ENCODE measurements at regions not wholly inside any gene's neighbourhood (a gene's known extent, or its start where the extent isn't known, plus 50 kb on each side); places are given as distances from the start of the nearest gene placed in this dataset.

GRCh38 chr14:66237741-66238140, 248.4 kb upstream of the CCDC196 start:
- 73% methylated on average over 4 of the region's 4 CpGs for WGBS
- intact Hi-C loops (cut with DNase I): no loop called here
- no peak for TF ChIP-seq CTCF (IDR thresholded peaks at IDR 0.05)
- Histone ChIP-seq H3K4me1 (replicated peaks) (no peaks in the 10 kb centered on the region), H3K9me3 (no peaks in the 10 kb centered on the region), H3K27me3 (replicated peaks; ENCODE audit: insufficient read depth) (no peaks in the 10 kb centered on the region), H3K27ac (no peak overlapping the region), H3K36me3 (no peaks in the 10 kb centered on the region), H3K4me3 (no peak overlapping the region)
- DNase-seq (ENCODE audit: low spot score): no peak

- no peak for TF ChIP-seq POLR2AphosphoS5 (IDR thresholded peaks at IDR 0.05)
- H3K36me3 ChIP-seq: no peaks in the 10 kb centered on the region
Observed at GRCh38 chr14:66238969-66239368, 247.2 kb upstream of the CCDC196 start.

GRCh38 chr14:66239589-66239988, 246.6 kb upstream of the CCDC196 start:
- Histone ChIP-seq H3K9me3 (no peaks in the 10 kb centered on the region), H3K4me3 (no peak overlapping the region), H3K27ac (no peak overlapping the region), H3K36me3 (no peaks in the 10 kb centered on the region), H3K27me3 (replicated peaks; ENCODE audit: insufficient read depth) (no peaks in the 10 kb centered on the region), H3K4me1 (replicated peaks) (no peaks in the 10 kb centered on the region)
- TF ChIP-seq POLR2A (IDR thresholded peaks at IDR 0.05) (no peak), CTCF (IDR thresholded peaks at IDR 0.05) (no peak), POLR2AphosphoS5 (IDR thresholded peaks at IDR 0.05) (no peak)
- WGBS: 86% methylated on average over 4 of the region's 4 CpGs
- DNase-seq (ENCODE audit: low spot score): no peak
- intact Hi-C loops (cut with DNase I): no loop called here

More at GRCh38 chr14:66238969-66239368, 247.2 kb upstream of the CCDC196 start:
- Histone ChIP-seq H3K9me3 (no peaks in the 10 kb centered on the region), H3K4me3 (no peak overlapping the region), H3K4me1 (replicated peaks) (no peaks in the 10 kb centered on the region), H3K27me3 (replicated peaks; ENCODE audit: insufficient read depth) (no peaks in the 10 kb centered on the region), H3K27ac (no peak overlapping the region)
- intact Hi-C loops (cut with DNase I): no loop called here
- 42% methylated on average over 1 of the region's 1 CpG for WGBS
- no peak for DNase-seq (ENCODE audit: low spot score)

DNA sequence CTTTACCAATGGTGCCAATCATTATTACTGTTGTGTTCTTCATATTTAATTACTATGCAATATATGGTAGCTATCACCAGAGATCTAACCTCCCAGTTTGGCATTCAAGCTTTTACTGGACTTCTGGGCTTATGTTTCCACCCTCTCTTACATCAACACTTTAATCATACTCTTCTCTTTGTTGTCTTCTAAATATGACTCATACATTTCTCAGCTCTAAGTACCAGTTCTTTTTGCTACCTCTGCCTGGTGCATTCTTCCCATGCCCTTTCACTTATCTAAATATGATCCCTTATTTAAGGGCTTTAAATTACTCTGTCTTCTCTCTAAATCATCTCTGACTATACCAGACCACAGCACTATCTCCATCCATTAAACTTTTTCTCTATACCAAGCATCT, 246.1 kb upstream of the CCDC196 start:
- TF ChIP-seq POLR2A (IDR thresholded peaks at IDR 0.05) (no peak), POLR2AphosphoS5 (IDR thresholded peaks at IDR 0.05) (no peak), CTCF (IDR thresholded peaks at IDR 0.05) (no peak)
- no peak overlapping the region for H3K27ac ChIP-seq
- H3K4me3 ChIP-seq: no peak overlapping the region
- intact Hi-C loops (cut with DNase I): no loop called here
- H3K27me3 ChIP-seq (replicated peaks; ENCODE audit: insufficient read depth): no peaks in the 10 kb centered on the region
- no peaks in the 10 kb centered on the region for H3K4me1 ChIP-seq (replicated peaks)
- DNase-seq (ENCODE audit: low spot score): no peak
- H3K9me3 ChIP-seq: no peaks in the 10 kb centered on the region
- H3K36me3 ChIP-seq: no peaks in the 10 kb centered on the region

DNA sequence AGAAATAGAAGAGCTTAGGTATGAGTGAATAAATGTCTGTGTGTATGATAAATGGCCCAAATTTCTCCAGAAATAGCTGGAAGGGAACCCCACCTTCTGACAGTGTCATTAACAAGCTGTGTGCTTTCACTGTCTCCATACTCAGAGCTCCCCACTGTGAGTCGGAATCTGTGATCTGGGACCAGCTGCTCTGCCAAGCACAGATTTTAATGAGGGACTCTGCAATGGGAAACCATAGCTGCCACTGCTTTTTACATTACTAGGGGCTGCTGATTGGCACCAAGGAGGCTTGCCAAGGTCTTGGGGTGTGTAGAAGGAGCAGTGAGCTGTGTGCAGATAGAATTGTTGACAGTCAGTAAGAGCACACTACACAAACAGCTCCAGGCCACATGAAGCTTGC, 244.2 kb upstream of the CCDC196 start:
- Histone ChIP-seq H3K27ac (no peak overlapping the region), H3K4me1 (replicated peaks) (no peaks in the 10 kb centered on the region), H3K9me3 (no peaks in the 10 kb centered on the region), H3K36me3 (no peaks in the 10 kb centered on the region), H3K4me3 (no peak overlapping the region), H3K27me3 (replicated peaks; ENCODE audit: insufficient read depth) (no peaks in the 10 kb centered on the region)
- 47% methylated on average over 1 of the region's 1 CpG for WGBS
- TF ChIP-seq POLR2A (IDR thresholded peaks at IDR 0.05): no peak
- no peak for DNase-seq (ENCODE audit: low spot score)
- intact Hi-C loops (cut with DNase I): no loop called here

- no peak for TF ChIP-seq POLR2AphosphoS5 (IDR thresholded peaks at IDR 0.05)
- no peak for TF ChIP-seq CTCF (IDR thresholded peaks at IDR 0.05)
- no peak for TF ChIP-seq POLR2A (IDR thresholded peaks at IDR 0.05)
- no peak overlapping the region for H3K27ac ChIP-seq
- no peaks in the 10 kb centered on the region for H3K4me1 ChIP-seq (replicated peaks)
- intact Hi-C loops (cut with DNase I): no loop called here
- H3K36me3 ChIP-seq: no peaks in the 10 kb centered on the region
- H3K27me3 ChIP-seq (replicated peaks; ENCODE audit: insufficient read depth): no peaks in the 10 kb centered on the region
- H3K9me3 ChIP-seq: no peaks in the 10 kb centered on the region
- H3K4me3 ChIP-seq: no peak overlapping the region
- DNase-seq (ENCODE audit: low spot score): no peak
- 87% methylated on average over 5 of the region's 5 CpGs for WGBS
Observed at GRCh38 chr14:66244834-66245233, 241.3 kb upstream of the CCDC196 start.
